COLO829 (cell line): ENCODE measurements at regions not wholly inside any gene's neighbourhood (a gene's known extent, or its start where the extent isn't known, plus 50 kb on each side); places are given as distances from the start of the nearest gene placed in this dataset.
"Not testable (repeated sequence)": the region's sequence is repeated elsewhere in the genome, so short reads cannot be mapped to it uniquely, and the experiment has no call there.

Experiments
- DNase-seq: peaks from one replicate; pipeline ENCODE4 v3.0.0; 2012; ENCODE audit warnings: low spot score

DNA sequence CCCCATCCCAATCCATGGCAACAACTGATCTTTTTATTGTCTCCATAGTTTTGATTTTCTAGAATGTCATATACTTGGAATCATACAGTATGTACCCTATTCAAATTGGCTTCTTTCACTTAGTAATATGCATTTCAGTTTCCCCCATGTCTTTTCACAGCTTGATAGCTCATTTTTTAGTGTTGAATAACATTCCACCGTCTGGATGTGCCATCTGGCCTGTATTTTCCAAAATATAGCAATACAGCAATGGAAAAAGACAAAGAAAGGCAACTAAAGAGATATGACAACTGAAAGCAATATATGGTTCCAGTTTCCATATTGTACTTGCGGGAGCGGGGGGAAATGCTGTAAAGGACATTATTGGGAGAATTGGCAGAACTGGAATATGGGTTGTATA, 166.4 kb upstream of the NT5E start:
- no peak for DNase-seq

DNA sequence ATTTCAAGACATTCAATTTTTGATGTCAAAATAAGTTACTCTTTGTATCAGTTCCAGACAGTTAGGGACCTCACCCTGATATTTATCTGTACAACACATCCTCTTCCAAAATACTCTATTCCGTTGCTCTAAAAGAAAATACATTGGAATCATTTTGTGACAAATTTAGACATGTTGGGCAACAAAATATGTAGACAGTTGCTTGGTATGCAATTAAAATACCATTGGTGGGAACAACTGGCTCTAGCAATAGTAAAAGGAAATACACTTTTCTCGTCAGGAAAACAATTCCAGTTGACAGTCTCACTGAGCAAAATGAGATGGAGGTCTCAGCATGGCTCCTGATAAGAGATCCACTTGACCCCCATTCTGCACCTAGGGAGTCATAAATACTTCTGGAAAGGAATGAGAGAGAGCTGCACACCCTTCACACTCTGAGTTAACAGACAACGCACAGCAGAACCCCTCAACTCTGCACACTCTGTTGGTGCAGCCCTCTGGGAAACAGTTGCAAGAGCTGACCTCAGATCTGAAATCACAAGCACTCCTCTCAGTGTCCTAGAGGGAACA, 171.3 kb upstream of the NT5E start:
- no peak for DNase-seq

DNA sequence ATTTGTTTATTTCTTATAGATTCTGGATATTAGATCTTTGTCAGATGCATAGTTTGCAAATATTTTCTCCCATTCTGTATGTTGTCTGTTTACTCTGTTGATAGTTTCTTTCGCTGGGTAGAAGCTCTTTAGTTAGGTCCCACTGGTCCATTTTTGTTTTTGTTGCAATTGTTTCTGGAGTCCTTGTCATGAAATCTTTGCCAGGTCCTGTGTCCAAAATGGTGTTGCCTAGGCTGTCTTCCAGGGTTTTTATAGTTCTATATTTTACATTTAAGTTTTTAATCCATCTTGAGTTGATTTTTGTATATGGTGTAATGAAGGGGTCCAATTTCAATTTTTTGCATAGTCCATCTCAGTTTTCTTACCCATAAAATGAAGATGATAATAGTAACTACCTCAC, 173.9 kb upstream of the NT5E start:
- not testable (repeated sequence) for DNase-seq

DNA sequence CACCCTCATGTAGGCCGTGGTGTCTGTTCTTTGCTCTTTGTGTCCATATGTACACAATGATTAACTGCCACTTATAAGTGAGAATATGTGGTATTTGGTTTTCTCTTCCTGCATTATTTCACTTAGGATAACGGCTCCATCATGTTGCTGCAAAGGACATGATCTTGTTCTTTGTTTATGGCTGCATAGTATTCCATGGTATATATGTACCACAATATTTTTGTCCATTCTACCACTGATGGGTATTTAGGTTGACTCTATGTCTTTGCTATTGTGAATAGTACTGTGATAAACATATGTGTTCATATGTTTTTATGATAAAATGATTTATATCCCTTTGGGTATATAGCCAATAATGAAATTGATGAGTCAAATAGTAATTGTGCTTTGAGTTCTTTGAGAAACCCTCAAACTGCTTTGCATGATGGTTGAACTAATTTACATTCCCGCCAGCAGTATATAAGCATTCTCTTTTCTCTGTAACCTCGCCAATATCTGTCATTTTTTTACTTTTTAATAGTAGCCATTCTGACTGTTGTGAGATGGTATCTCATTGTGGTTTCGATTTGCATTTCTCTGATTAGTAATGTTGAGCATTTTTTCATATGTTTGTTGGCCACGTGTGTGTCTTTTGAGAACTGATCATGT, 174.4 kb upstream of the NT5E start:
- DNase-seq, result no peak

DNA sequence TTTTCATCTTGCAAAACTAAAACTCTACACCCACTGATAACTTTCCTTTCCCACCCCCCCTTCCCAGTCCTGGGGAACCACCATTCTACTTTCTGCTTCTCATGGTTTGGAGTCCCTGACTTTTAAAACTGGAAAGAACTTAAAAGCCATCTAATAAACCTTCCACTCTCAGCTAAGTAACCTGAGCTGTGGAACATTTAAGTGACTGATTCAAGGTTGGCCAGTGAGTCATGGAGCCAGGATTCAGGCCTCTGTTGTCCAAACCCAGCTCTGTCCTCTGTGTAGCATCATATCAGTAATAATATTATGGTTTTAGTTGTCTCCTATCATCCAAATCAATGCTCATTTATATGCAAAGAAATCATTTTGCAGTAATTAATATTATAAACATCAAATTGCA, 176.0 kb upstream of the NT5E start:
- DNase-seq, result no peak

DNA sequence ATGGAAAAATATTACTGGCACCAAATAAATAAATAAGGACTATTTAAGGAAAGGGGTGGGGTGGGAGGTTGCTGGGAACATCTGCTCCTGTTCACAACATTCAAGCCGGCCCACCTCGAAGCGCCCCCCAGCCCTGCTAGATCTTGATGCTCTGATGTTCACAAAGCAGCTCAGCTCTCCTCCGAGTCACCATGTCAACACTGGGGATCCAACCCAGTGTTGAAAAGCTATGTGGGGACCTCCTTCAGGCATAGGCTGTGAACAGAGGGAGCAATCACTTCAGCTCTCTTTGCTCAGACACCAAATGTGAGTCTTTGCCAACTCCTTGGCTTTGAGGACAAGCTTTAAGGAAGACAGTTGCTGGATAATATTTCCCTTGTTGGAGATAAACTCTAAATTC, 176.8 kb upstream of the NT5E start:
- no peak for DNase-seq

DNA sequence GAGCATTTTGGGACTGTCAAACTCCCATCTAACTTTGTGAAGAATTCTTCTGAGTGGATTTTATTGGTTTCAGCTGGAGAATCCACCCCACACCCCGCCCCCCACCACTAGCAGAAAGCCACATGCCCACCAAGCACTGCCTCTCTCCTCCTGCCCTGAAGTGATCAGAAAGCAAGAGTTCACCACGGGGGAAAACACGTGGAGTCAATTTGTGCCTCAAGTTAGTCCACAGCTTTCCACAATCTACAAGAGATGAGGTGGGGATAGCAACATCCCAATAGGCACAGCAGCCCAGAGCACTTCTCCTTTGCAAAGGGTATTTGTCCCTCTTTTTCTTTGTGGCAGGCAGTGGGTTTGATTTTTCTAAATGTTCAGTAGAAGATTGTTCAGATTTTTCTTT, 177.3 kb upstream of the NT5E start:
- no peak for DNase-seq

DNA sequence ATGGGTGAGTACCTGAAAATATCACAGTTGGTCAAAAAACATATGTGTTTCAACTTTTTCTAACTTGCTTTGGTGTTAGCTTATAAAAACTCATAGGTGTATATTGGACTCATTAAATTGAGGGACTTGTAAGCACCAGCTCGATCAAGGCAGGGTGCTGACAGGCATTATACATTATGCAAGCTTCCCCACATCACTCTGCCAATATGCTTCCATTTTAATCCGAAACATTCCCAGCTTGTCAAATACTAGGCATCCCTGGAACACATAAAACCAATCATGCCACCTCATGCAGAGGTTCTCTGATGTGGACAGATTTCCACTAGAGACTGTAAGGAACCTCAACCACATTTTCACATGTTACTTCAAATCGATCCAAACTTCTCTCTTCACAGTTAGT, 187.3 kb upstream of the NT5E start:
- no peak for DNase-seq

DNA sequence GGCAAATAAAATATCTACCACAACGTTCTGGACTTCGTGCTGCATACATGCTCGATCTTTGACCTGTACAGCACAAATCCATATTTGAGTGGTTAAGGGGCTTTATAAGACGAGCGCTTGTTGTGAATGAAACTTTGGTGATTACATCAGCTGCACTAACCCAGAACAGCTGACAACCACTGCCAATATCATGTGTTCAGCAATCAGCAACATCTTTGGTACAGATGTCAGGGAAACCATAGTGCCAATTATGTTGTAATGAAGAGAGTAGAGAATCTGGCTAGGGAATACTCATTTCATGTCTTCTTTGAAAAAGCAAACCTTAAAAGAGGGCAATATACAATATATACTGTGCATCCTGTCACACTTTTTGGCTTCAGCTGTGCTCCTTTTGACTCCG, 188.6 kb upstream of the NT5E start:
- no peak for DNase-seq

DNA sequence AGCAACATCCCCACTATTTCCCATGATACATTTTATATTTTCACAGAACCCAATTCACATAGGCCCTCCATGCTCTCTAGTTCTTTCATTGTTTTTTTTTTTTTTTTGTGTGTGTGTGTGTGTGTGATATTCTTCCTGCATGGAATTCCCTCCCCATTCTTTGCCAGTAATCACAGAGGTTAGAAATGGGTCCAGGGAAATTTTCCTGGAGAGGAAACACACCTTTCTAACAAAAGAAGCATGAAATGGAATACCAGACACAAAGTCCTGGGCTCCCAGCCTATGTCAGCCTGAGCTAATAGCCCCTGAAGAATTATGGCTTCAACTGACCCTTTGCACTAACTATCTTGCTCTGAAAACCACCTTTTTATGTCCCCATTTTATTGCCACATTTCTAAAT, 194.2 kb upstream of the NT5E start:
- DNase-seq, result no peak

DNA sequence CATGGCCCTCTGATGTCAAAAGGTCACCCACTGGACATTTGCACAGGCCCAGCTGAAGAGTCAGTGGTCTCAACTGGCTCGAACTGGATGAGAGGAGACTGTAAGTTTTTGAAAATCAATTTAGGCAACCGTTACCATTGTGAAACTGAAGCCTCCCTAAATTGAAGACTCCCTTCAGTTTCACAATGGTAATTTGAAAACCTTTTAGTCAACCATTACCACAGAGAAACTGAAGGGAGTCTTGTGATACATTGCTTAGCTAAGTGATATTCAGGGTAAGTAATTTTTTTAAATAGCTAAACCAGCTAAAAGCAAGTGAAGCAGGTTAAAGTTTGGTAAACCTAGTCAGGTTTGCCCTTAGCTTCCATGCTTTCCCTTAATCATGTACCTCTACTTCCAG, 197.3 kb upstream of the NT5E start:
- no peak for DNase-seq

DNA sequence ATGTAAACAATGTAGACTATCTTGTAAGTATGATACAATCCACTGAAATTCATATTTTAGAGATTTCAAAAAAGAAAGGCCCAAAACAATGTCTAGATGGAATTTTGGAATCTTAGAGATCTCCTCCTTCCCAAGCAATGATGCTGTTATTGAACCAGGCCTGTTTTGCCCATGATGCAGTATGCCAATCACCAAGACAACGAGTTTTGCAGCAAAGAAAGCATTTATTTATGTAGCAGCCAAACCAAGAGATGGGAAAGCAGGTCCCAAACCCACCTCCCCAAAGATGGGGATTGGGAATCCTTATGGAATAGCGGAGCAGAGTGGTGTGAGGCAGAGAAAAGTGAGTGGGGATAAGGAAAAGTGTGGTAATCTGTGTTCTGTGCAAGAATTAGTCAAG, 197.8 kb upstream of the NT5E start:
- DNase-seq, result no peak

DNA sequence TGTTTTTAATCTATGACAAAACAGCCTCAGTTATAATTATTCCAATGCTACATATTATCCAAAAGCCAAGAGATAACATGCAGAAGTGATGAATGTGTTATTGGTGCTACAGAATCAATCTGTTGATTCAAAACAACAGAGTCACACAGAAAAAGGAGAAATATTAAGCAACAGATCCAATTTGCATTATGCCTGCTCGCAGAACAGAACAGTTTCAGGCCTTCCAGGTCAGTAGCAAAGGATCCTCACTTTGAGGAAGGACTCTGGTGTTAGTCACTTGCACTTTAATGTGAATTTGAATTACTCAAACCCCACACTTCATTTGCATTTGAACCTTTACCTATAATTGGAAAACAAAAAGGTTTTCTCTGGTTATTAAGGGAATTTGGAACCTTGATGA, 198.6 kb upstream of the NT5E start:
- DNase-seq, result no peak

DNA sequence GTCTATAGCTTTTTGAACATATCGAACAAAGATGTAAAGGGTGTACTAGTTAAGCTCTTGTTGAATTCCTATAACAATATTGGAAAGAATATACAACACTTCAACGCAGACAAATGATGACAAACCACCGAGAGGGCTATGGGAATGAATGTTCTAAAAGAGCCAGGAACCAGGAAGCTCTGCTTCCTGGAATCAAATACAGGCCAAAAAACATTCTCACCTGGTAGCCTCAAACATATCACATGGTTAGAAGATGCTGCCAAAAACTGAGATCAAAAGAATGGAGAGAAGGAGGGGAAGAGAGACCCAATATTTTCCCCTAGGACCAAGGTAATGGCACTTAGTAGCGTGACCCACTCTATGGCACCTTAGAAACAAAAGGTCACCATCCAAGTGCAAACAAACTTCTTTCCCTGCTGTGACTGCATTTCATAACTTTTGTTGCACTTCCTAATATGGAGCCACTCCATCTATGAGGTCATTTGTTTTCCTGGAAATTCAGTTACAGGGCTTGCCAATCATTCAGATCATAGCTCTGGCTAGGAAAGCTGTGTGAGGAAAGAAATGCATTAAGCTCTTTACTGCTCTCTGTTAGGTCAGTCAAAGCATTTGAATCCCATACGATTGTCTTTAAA, 199.2 kb upstream of the NT5E start:
- DNase-seq, result no peak

DNA sequence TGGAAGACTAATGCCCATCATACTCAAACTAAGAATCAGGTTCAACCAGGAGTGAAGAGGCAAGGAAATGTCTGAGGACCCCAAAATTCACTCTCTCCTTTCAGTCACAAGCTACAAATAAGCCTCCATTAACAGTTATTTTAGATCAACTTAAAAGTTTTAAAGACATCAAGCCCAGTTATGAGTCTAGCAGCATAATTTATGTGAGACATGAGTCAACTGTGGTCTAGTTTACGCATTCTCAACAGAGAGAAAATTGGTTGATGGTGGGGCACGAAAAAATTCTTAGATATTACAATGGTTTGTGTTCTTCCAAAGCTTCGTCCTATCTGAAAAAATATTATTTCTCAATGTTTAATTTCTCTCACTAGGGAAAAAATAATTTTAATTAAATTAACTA, 204.9 kb upstream of the NT5E start:
- no peak for DNase-seq

DNA sequence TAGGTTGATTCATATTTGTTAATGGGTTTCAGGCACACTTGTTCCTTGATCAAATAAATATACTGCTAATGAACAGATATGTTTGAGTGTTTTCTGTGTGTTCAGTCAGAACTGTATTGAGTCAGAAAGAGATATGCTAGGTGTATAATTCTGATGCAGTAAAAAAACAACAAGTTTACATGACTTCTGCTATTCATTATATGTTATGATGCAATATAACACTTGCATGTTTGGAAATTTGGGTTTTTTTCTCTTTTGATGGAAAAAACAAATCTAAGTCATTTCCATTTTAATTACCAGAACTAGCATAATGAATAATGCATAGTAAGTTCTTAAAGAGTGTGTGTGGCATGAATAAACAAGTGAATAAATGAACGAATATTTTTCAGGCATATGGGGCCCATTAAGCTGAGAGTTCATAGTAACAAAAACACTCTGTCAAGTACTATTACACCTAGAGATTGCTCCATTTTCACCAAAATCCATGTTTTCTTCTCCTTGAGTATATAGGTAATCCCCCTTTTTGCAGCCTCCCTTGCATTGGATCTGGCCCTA, 208.3 kb upstream of the NT5E start:
- no peak for DNase-seq

DNA sequence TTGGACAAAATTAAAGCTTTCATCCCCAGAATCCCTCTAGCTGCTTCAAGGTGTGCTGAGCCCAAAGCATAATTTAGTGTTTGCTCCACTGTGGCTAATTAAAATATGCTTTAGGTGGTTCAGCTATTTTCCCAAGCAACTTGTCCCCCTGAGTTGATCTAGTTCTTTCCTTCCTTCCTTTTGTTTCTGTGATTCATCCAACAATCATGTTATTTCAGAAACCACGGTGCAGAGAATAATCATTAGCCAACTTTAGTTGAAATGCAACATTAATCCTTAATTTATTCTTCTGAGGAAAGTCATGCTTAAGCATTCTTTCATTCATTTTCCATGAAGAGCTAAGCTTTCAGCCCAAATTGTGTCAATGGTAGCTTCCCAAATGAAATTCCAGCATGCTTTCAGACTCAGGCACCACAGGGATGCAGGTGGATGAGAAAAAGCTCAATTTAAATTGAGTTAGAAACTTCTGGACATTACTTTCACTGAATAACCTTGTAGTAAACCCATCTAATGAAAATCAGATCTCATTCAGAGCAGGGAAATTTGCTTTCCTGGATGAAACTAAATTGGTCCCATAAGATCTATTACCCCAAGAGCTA, 209.0 kb upstream of the NT5E start:
- no peak for DNase-seq

DNA sequence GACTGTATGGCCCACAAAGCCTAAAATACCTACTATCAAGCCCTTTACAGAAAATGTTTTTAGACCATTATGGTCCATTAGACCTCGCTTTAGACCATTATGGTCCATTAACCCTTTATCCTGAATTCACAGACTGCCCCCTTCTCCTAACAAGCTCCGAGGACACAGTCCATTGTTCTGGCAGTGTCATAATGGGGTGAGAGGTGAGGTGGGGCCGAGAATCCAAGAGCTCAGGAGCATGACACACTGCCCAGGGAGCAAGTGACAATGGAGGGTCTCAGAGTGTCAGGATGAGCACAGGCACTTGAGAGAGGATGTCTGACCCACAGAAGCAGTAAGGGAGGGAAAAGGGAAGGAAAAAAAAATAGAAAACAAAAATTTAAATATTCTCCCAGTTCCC, 212.4 kb upstream of the NT5E start:
- DNase-seq, result no peak

DNA sequence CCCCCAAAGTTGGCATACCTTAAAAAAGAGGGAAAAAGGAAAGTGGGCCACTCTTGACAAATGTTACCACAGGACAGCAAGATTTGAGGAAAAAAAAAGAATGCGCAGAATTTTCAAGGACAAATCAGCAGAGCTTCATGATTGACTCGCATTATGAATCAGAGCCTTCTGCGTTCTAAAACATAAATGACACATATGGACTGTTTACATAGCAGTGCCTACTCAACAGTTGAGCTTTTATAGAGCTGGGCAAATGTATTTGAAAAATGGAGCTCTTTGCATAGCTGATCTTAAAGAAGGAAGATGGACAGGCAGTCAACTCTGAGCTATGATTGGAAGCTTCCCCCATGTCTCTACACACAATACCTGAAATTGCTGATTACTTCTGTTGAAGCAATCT, 213.2 kb upstream of the NT5E start:
- no peak for DNase-seq

DNA sequence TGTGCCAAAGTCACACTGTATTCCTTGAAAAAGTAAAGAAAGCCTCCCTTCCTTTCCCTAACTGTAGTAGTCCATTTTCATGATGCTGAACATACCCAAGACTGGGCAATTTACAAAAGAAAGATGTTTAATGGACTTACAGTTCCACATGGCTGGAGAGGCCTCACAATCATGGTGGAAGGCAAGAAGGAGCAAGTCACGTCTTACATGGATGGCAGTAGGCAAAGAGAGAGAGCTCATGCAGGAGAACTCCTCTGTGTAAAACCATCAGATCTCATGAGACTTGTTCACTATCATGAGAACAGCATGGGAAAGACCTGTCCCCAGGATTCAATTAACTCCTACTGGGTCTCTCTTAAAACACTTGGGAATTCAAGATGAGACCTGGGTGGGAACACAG, 222.5 kb upstream of the NT5E start:
- DNase-seq, result not testable (repeated sequence)

DNA sequence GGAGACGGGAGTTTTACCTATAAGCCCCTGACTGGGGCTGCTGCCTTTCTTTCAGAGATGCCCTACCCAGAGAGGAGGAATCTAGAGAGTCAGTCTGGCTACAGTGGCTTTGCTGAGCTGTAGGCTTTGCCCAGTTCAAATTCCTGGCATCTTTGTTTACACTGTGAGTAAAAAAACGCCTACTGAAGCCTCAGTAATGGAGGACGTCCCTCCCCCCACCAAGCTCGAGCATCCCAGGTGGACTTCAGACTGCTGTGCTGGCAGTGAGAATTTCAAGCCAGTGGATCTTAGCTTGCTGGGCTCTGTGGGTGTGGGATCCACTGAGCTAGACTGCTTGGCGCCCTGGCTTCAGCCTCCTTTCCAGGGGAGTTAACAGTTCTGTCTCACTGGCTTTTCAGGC, 237.1 kb upstream of the NT5E start:
- not testable (repeated sequence) for DNase-seq

DNA sequence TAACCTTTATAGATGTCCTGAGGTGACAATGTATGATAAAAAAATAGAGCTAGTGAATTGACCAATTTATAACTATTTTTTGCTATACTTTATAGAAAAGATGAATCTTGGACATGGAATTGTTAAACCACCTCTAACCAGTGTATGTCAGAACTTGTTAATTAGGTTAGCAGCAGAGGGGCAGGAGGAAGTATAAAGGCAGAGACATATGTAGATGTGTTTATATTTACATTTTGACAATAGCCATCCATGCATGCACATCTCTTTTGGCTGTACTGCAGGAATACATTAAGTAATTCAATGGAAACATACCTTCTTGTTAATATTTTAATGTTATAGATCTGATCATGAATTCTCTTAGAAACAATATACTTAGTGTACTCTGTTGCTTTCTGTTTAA, 254.6 kb upstream of the NT5E start:
- no peak for DNase-seq

DNA sequence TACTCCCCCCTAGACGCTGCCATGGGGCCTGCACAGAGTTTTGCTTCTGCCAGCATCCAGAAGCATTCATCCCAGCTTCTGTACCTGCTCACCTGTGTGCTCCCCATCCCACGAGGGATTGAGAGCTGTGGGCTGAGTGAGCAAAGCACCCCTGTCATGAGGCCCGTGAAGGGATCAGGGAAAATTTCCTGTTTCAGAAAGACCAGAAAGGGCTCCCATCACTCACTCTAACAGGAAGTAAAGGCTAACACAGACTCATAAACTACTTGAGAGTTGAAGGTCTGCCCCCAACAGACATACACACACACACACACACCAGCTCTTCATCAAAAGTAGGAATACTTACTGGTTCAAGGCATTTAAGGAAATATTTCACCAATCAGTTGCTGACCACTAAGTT, 256.5 kb upstream of the NT5E start:
- DNase-seq, result no peak
